C4-2B (cell line): ENCODE measurements at regions not wholly inside any gene's neighbourhood (a gene's known extent, or its start where the extent isn't known, plus 50 kb on each side); places are given as distances from the start of the nearest gene placed in this dataset.

Experiments
- ZFX ChIP-seq: fragments of 450-650 bp; IDR thresholded peaks from 2 replicates; pipeline ENCODE4 v1.6.1; 2017
- TF ChIP-seq, protein P1 (sequence below): fragments of 450-650 bp; conservative IDR thresholded peaks from 2 replicates; pipeline ENCODE4 v1.5.1; 2017; ENCODE audit warnings: mild to moderate bottlenecking

DNA sequence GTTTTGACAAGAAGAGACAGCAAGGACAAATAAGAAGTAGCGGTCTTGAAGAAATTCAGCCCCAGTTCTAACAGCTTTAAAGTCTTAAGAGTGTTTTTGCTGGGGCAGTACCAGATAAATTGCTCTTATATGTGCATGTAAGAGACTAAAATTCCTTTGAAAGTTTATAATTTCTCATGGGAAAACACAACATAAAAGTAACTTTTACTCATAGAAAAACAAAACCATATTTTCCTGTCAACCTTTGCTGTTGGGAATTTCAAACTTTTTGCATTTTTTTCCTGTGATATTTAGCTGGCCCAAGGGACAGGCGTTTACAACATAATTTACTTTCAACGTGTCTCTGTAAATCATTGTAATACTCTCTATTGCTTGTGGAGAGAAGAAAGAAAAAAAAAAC lies 767.8 kb upstream of the ZEB2 start:
- TF ChIP-seq, protein P1, sequence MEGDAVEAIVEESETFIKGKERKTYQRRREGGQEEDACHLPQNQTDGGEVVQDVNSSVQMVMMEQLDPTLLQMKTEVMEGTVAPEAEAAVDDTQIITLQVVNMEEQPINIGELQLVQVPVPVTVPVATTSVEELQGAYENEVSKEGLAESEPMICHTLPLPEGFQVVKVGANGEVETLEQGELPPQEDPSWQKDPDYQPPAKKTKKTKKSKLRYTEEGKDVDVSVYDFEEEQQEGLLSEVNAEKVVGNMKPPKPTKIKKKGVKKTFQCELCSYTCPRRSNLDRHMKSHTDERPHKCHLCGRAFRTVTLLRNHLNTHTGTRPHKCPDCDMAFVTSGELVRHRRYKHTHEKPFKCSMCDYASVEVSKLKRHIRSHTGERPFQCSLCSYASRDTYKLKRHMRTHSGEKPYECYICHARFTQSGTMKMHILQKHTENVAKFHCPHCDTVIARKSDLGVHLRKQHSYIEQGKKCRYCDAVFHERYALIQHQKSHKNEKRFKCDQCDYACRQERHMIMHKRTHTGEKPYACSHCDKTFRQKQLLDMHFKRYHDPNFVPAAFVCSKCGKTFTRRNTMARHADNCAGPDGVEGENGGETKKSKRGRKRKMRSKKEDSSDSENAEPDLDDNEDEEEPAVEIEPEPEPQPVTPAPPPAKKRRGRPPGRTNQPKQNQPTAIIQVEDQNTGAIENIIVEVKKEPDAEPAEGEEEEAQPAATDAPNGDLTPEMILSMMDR: no peak
- TF ChIP-seq ZFX: no peak
